ENCODE measurements at regions not wholly inside any gene's neighbourhood (a gene's known extent, or its start where the extent isn't known, plus 50 kb on each side); places are given as distances from the start of the nearest gene placed in this dataset.

- TF ChIP-seq CTCF (IDR thresholded peaks at IDR 0.05) (no peak), POLR2A (IDR thresholded peaks at IDR 0.05) (no peak)
These were observed 62.7 kb upstream of the RUNX3 start for GRCh38 chr1:24992761-24993211.
